CD4-positive, alpha-beta T cell treated with Interferon gamma for 1 hour (primary cell): ENCODE measurements at regions not wholly inside any gene's neighbourhood (a gene's known extent, or its start where the extent isn't known, plus 50 kb on each side); places are given as distances from the start of the nearest gene placed in this dataset.

ENCODE experiments used
- DNase-seq: peaks from one replicate; pipeline ENCODE4 v3.0.0-alpha.2; 2020

DNA sequence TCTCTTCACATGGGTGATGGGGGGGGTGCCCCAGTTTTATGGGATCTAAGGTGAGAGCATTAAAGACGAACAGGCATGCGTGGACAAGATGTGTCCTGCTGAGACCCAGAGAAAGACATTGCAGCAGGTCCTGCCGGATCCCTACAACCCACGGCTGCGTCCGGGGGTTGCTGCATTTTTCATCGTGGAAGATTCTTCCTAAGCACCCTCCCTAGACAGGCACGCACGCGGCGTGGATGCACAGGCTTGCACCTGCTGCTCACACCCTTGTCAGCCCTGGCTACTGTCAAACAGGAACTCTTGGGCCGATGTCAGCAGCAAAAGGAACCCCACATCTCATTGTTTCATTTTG, 280.6 kb upstream of the RTL1 start:
- no peak for DNase-seq

DNA sequence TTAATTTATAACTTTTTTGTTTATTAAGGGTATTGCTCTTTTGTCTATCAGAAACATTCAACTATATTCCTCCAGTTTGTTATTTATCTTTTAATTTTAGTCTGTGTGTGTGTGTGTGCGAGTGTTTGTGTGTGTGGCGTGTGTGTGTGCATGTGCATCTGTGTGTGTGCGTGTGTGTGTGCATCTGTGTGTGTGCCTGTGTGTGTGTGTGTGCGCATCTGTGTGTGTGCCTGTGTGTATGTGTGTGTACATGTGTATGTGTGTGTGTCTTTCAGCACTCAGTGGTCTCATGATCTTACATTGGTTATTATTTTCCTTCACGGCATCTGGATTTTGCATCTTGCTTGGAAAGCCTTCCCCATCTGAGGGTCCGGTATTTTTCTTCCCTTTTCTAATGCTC, 281.1 kb upstream of the RTL1 start:
- DNase-seq, result no peak

DNA sequence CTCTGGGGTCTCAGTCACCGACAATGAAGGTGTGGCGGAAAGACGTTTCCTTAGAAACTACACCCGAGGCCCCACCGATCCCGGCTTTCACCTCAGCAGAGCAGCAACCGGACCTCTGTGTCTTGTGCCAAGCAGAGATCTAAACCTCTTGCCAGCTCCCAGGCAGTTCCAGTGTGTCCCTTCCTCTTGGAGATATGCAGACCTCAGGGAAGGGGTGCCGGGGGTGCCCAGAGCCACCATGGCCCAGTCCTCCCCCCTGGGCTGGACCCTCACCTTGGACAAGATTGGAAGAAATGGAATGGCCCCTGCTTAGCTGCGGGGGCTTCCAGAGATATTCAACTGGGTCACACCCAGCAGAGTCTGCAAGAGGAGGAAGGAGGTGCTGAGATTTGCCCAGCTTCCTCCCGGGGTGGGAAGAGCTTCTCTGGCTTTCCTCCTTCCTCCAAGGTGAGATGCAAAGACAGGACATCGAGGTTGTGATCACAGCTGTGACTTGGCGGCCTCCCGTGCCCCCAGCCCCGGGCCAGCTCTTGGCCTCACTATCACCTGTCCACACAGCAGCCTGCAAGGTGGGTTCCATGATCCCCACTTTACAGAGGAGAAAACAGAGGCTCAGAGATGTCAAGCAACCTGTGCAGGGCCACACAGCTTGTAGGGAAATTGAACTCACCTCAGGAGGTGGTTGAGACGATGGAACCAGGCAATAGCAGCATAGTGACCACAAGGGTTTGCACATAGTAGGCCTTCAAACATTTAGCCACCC, 281.7 kb upstream of the RTL1 start:
- DNase-seq, result no peak

DNA sequence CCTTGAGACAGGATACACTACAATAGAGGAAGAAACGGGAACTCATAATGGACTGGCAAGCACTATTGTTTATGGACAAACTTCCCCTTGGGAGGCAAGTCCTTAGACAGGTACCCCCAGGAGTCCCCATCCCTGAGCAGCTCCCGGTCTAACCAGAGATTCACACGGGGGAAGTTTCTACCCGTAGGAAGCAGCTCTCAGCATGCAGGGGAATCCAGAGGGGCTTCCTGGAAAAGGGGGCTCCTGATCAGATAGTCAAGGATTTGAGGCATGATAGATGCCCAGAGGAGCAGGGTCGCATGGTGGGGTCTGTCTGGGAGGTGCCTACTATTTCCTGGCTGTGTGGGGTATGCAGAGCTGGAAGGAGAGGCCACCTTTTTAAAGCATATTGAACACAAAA, 282.4 kb upstream of the RTL1 start:
- no peak for DNase-seq

DNA sequence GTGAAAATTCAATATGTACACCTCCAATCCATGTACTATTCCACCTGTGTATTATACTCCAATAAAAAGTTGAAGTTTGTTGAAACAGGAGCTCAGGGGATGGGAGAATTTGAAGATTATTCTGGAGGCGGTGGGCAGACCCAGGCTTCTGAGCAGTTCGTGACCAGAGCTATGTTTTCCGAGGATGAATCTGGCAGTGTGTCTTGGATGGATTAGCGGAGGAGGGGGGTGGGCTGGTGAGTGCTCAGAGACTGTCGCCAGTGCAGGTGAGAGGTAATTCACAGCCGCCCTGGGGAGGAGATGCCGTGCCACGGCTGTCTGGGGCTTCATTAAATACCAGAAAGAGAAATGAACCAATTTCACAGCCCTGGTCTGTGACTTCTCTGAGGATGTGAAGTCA, 283.0 kb upstream of the RTL1 start:
- DNase-seq, result no peak

DNA sequence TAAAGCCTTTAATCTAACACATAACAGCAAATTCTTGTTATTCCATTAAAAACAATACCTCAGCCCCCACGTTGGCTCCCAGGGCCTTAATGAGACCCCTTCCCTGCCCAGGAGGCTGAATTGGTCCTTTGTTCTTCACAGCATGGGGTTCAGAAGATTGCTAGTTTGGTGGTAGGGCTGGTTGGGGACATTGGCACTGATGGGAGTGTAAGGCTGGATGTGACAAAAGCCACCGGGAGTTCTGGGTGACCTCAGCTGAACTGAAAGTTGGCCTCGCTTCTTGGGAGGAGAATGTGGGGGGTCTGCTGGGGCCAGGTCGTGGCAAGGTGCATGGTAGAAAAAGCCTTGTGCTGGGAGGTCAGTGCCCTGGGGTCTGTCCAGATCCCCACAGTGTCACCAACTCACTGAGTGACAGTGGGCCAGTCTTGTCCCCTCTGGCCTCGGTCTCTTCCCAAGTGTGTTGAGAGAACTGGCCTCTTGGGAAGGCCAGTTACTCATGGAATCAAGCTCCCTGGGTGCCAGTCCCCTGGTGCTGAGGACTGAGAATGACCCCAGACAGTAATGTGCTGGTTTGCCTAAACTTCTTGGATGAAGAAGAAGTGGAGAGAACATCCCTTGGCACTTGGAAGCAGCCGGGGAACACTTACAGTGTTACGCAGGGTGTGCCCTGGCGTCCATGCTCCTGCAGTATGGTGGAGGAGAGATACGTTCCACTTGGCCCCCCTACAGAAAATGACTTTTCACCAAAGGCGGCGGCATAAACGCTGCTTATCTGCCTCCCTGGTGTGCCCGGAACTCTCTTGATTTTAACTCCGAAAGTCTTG, 283.7 kb upstream of the RTL1 start:
- no peak for DNase-seq

DNA sequence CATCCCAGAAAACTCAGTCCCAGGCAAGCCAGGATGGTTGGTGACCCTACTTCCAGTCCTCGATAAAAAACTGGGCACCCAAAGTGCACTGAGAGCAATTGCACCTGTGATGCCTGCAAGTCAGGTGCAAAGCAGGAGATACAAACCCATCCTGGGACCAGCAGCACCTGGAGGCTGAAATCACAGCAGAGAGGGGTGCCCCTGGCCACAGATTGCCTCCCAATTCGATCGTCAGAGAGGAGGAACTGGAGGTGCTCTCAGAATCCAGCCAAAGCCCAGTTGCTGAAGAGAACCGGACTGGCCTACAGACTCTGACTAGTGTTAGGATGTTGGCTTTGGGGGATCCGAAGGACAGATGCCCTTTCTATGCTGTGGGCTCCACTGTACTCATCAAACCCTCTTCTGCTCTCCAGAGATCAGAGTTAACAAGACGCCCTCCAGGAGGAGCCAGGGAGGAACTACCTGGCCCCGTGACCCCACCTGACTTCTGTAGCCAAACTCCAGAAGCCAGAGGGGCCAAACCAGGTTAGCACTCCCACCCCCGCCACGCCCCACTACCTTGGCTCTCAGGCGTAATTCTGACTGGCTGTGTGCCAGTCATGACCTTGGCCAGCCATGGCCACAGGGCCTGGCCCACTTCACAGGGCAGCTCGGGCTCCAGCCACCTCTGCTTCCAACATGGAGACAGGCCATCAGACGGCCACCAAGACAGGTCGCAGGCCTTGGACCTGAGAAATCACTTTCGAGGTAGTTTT, 284.5 kb upstream of the RTL1 start:
- no peak for DNase-seq

DNA sequence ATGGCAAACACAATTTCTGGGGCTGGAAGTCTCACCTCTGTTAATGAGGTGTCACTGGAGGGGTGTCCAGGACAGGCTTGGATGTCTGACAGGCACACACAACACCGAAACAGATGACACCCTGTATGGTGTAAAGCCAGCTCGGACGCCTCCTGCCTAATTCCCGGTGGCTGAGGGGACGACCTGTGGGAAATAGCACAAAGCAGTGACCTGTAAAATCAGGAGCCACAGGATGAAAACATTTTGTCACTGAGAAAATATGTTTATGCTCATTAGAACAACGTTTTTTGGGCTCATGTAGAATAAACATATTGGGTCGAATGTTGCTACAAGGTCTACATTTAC, 285.0 kb upstream of the RTL1 start:
- no peak for DNase-seq

DNA sequence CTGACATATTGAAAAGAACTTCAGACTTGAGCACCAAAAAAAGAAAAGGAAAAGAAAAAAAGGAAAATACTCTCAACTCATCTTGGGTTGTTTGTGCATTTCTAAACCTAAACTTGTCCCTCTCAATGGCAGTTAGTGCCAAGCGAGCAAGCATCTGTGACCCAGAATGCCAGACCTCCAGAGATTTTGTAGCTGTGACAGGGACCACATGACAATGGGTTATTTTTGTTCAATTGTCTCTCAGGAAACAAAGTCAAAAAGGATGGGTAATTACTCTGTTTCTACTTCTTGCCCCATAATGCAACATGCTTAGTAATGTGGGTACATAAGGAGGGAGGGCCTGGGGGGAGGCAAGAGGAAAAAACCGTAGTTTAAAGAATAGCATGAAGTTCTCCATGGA, 285.7 kb upstream of the RTL1 start:
- DNase-seq, result no peak

DNA sequence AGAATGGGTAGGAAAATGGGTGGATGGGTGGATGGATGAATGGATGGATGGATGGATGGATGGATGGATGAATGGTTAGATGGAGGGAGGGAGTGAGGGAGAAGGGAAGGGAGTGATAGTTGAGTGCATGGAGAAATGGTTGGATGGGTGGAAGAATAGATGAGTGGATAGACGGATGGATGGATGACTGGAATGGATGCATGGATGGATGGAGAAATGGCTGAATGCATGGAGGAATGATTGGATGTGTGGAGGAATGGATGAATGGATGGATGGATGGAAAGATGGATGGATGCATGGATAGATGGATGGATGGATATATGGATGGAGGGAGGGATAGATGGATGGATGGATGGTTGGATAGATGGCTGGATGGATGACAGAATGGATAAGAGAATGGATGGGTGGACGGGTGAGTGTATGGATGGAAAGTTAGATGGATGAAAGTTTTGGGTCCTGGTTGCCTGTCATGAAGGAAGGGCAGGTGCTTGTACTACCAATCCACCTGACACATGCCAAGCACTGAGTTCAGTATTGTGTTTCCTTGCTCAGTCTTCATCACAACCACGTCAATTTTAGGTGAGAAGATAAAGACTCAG, 286.5 kb upstream of the RTL1 start:
- DNase-seq, result no peak

DNA sequence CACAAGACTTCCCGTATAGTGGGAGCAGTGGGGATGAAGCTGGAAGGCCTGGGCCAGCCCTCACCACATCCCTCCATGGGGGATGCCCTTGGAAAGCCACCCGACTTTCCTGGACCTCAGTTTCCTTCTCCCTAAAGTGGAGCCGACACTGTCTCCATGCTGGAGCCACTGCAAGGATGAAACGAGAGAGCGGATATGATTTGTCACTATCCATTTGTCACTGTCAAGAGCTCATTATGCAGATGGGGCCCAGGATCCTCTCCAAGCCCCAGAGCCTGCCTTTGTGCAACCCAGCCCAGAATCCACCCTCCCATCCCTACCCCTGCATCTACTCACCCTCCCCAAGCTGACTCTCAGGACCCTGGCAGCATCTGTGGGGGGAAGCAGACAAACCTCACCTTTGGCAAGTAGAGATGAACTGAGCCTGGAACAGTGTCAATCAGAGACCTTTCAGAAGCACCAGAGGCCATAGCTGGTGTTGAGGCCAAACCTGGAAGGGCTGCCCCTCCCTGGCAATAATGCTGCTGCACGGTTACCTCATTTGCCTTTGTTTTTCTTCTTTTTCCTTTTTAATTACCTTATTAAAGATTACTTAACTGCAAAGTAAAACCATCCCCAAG, 287.7 kb upstream of the RTL1 start:
- no peak for DNase-seq

DNA sequence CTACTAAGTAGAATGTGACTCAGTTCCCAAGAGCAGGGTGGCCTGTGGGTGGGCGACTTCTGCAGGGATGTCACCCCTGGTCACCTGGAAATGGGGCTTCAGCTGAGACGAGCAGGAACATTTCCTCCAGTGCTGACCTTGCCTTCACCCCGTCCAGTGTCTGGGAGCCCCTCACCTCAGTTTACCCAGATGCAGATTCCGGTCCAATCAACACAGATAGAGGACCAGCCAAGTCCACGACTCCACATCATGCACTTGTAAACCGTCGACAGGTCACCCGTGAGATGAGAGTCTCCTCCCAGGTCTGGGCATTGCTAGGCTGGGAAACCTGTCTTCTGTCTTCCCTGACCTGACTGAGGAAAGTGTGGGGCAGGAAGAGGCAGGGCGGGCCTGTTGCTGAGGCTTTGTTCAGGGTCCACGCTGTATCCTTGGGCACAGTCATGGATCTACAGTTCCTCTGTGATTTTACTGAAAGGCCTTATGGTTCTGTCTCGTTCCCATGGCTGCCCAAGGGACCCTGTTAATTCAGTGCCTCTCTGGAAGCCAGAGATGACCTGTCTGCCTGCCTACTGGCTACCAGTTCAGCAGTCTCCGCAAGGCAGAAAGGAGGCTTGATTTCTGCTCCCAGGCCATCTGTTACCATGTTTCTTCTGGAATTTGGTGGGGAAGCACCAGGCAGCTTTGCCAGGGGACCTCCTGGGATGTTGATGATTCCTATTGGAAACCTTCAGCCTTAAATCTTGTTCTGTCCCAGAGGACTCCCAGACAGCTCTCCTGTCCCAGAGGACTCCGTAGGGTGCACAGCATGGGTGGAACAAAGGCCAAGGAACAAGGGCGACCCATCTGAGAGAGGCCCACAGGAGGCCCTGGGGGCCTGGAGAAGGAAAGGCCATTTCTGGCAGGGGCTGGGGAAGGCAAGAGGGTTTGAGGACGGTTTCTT, 288.5 kb upstream of the RTL1 start:
- no peak for DNase-seq

DNA sequence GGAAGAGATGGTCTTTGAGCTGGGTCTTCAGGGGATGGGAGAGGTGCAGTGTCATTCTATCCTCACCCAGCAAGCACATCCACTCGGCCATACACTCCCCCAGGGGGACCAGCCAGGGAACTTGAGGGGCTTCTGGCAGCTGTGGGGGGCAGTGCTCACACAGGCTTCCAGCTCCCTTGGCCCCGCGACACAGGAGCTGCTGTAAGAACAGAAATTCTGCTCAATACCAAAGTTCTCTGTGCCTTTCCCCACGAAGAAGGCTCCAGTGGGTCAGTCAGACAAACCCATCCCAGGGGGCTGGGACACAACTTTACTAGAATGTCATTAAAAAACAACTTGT, 289.1 kb upstream of the RTL1 start:
- DNase-seq, result no peak

DNA sequence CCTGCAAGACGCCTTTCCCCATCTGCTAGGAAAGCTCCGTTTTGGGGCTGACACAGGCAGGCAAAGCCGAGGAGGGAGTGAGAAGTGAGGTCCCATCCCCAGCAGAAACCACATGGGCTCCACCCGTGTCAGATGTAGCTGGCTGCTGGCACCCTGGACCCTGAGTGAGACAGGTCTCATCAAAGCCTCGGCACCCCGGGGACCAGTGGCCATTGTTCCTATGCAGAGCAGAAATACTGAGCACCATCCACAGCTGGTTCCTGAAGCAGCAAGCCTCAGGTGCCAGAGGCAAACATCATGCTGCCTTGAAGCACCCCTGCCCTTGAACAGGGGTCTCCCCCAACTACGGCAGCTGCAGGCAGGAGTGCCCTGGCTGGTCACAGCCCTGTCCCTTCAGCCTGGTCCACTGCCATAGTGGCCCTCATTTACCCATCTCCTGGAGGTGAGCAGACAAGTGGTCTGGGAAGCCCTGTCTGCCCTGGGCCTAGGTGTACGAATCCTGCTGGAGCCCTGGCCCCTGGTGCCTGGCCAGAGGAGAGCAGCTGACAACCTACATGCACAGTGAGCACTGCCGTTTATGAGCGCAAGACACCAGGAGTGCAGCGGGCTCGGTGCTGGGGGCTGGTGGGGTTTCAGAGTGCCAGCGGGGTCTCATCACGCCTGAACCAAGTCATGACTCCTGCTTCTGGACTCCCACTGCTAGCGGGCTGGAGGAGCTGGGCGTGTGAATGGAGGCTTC, 289.8 kb upstream of the RTL1 start:
- DNase-seq, result no peak

DNA sequence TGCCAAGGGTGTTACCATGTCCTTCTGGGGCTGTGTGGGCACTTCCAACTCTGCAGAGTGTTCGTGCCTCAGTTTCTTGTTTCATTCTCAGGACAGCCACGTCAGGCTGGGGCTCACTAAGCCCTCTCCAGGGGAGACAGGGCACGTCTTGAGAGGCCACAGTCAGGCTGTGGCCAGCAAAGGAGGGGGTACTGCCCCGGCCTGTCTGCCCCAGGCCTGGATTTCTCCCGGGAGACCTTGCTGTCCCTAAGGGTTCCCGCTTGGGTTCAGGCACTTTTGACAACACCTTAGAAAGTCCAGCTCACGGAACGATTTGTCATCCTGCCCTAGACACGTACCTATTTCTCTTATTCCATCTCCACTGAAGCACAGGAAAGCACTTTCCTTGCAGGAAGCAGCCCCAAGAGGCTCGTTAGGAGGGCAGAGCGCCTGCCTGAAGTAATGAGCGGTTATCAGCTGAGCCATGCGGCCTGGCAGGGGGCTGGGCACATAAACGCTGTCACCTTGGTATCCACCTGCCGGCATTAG, 290.4 kb upstream of the RTL1 start:
- DNase-seq, result no peak

DNA sequence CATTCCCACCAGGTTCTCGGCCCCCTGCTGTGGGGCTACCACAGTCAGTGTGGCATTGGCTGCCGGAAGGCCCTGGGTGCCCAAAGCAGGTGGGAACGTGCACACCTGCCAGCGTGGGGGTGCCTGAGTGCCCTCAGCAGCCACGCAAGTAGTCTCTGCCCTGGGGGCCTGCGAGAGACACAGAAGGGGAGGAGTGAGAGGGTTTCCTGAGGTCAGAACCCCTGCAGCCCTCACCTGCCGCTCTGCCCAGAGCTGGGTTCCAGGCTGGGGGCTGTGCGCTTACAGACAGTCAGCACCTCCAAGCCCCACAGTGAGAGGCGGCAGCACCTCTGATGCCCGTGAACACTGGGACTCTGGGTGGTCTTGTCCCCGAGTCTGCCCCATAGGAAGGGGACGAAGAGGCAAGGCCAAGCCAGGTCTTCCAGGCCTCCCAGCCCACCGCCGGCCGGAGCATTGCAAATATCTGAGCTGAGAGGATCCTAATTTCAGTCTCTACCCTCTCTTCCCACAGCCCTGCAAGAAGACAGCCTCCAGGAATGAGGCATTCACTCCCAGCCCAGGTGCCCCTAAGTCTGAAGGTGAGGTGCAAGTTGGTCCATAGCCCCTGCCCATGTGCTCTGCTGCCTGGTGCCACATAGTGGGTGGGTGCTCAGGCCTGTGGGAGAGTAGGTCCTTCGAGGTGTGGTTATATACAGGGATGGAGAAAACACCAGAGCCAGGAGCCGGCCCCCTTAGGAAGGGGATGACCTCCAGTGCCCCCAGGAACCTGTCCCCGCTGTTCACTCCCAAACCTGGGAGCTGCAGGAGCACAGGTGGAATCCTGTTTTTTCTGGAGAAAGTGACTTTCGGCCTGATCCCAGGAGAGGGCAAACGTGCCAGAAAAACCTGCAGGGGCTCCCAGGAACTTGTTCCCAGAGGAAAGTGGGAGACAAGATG, 291.1 kb upstream of the RTL1 start:
- DNase-seq, result no peak

DNA sequence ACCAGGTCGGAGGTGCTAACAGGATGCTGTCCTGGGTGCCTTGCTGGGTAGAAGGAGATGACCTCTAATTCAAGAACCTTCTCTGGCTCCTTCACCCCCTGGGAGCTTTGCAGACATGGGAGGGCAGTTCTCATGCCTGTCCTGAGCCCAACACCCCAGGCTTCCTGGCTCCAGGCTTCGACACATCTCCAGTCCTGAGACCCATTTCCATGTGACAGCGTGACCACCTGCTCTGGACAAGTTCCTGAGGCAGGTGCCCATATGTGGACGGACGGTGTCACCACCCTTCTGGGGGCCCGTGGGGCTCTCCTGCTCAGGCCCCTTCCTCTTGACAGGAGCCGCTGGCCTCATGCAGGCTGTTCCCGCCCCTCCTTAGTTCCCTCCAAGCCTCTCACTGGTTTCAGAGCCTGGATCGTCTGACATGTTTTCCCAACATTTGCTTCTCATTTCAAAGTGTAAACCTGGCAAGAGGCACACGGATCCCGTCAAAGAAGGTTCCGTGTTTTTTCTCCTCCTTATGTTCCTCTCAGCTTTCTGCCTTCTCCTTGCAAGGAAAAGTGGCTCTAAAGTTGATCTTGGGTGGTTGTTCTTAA, 291.9 kb upstream of the RTL1 start:
- DNase-seq, result no peak

DNA sequence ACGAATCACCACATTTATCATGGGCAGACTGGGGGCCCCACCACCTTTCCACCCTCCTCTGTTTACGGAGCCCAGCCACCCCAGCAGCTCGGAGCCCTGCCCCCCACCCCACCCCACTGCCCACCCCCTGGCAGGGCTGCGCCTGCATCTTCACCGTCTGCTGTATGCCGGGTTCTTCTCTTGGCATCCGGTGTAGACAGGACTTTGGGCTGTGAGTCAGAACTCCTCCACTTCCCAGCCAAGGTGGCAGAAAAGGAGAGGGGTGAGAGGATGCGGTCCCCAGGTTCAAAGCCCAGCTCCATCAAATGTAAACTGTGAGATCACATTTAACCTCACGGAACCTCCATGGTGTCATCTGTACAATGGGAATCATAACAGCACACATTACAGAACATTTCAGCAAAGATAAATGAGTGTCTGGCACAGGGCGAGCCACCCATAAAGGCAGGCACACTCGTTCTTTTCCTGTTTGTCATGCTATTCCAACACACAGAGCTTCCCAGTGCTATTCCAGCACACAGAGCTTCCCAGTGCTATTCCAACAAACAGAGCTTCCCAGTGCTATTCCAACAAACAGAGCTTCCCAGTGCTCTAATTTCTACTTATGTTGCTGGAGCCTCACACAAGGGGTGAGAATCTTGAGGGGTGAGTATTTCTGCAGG, 292.7 kb upstream of the RTL1 start:
- no peak for DNase-seq
